CD4-positive, alpha-beta T cell (primary cell): ENCODE measurements at regions not wholly inside any gene's neighbourhood (a gene's known extent, or its start where the extent isn't known, plus 50 kb on each side); places are given as distances from the start of the nearest gene placed in this dataset.

ENCODE experiments used
- ATAC-seq: fragments of 200-7000 bp; cut with Tn5 transposase; one replicate; pipeline ENCODE4 v1.10.0; 2022; ENCODE audit warnings: mild to moderate bottlenecking; ENCODE audit not compliant: poor library complexity
- CTCF ChIA-PET: fragments of 350-600 bp; sonication (Branson Sonifier 250); formaldehyde crosslinking; loops from one replicate; lab custom pipeline; 2021; ENCODE audit warnings: antibody characterized with exemption, inconsistent platforms; lab: Charles Lee
- POLR2A ChIA-PET: fragments of 350-600 bp; sonication (Branson Sonifier 250); formaldehyde crosslinking; loops from one replicate; lab custom pipeline; 2021; ENCODE audit warnings: antibody characterized with exemption, inconsistent platforms; lab: Charles Lee
- DNase-seq, 14 experiments: peaks; one replicate each; pipeline ENCODE4 v3.0.0-alpha.2; 2013 to 2020; ENCODE audit warnings: mixed read lengths in 2 of 14
- H3K27ac ChIP-seq, 2 donors: one replicate each; pipeline versions ENCODE4 v1.5.1 to v1.7.0; 2013; ENCODE audit warnings: low read length in 2 of 2, low read depth in 1 of 2, mild to moderate bottlenecking in 1 of 2
- H3K27me3 ChIP-seq, 2 experiments: 1 replicate in 1 of 2; 2 replicates in 1 of 2; pipeline versions ENCODE4 v1.6.1 to v1.7.0; 2013; ENCODE audit warnings: low read length in 2 of 2, control low read depth in 1 of 2, mild to moderate bottlenecking in 1 of 2, moderate library complexity in 1 of 2; ENCODE audit not compliant: insufficient read depth in 2 of 2, control insufficient read depth in 1 of 2
- H3K36me3 ChIP-seq: one replicate; pipeline ENCODE4 v1.6.1; 2013; ENCODE audit warnings: low read length, control low read depth; ENCODE audit not compliant: insufficient read depth
- H3K4me1 ChIP-seq: one replicate; pipeline ENCODE4 v1.6.1; 2013; ENCODE audit warnings: low read length, control low read depth; ENCODE audit not compliant: insufficient read depth
- H3K4me3 ChIP-seq: one replicate; pipeline ENCODE4 v1.5.1; 2013; ENCODE audit warnings: mild to moderate bottlenecking, low read length, moderate library complexity
- H3K9me3 ChIP-seq, 2 experiments: 1 replicate in 1 of 2; 2 replicates in 1 of 2; pipeline versions ENCODE4 v1.6.1 to v1.7.0; 2013; ENCODE audit warnings: low read length in 2 of 2, mild to moderate bottlenecking in 2 of 2, control low read depth in 1 of 2, moderate library complexity in 1 of 2; ENCODE audit not compliant: control insufficient read depth in 1 of 2, insufficient read depth in 1 of 2
- H3K27ac Mint-ChIP-seq: one replicate; pipeline ENCODE4 v1.8.0; 2020; ENCODE audit warnings: mixed read lengths
- H3K27me3 Mint-ChIP-seq: one replicate; pipeline ENCODE4 v1.8.0; 2021; ENCODE audit warnings: mixed read lengths
- H3K36me3 Mint-ChIP-seq: one replicate; pipeline ENCODE4 v1.8.0; 2021; ENCODE audit warnings: low read depth, mixed read lengths
- H3K4me1 Mint-ChIP-seq: one replicate; pipeline ENCODE4 v1.8.0; 2021; ENCODE audit warnings: low read depth, mixed read lengths
- H3K4me3 Mint-ChIP-seq: one replicate; pipeline ENCODE4 v1.8.0; 2020; ENCODE audit warnings: mild to moderate bottlenecking, mixed read lengths
- H3K9me3 Mint-ChIP-seq: one replicate; pipeline ENCODE4 v1.8.0; 2020; ENCODE audit warnings: mixed read lengths
- CTCF ChIP-seq: fragments of 200-600 bp; IDR thresholded peaks from one replicate; pipeline ENCODE4 v1.8.0; 2022; ENCODE audit warnings: antibody characterized with exemption, mild to moderate bottlenecking
- intact Hi-C, 2 experiments: fragments of 100-400 bp; cut with DNase I in 1 of 2; cut with micrococcal nuclease in 1 of 2; formaldehyde crosslinking; loops; one replicate each; pipeline versions ENCODE4 v1.15.1 to v1.9.0; 2023 to 2025; cut with DNase I, micrococcal nuclease

GRCh38 chr4:125714845-125715244, 400.1 kb downstream of the FAT4 start:
- no peak overlapping the region for H3K4me3 ChIP-seq
- ChIA-PET CTCF (no interaction called here), POLR2A (no interaction called here)
- no peaks in the 10 kb centered on the region for H3K27me3 Mint-ChIP-seq
- ATAC-seq (no peak), DNase-seq (no peak)
- no peaks in the 10 kb centered on the region for H3K4me1 ChIP-seq
- H3K9me3 ChIP-seq, result peaks cover 0 to 3% of the 10 kb centered on the region in 2 experiments
- peaks cover 4% of the 10 kb centered on the region for H3K9me3 Mint-ChIP-seq
- H3K27me3 ChIP-seq, result no peaks in the 10 kb centered on the region
- no peak overlapping the region for H3K27ac Mint-ChIP-seq
- no peaks in the 10 kb centered on the region for H3K36me3 ChIP-seq
- H3K4me3 Mint-ChIP-seq, result no peak overlapping the region
- H3K4me1 Mint-ChIP-seq, result no peaks in the 10 kb centered on the region
- TF ChIP-seq CTCF, result no peak
- intact Hi-C loops, result no loop called here
- no peaks in the 10 kb centered on the region for H3K36me3 Mint-ChIP-seq
- no peak overlapping the region for H3K27ac ChIP-seq

- Histone ChIP-seq H3K4me3 (no peak overlapping the region), H3K9me3 (peaks cover 0 to 10% of the 10 kb centered on the region in 2 experiments), H3K27ac (no peak overlapping the region), H3K27me3 (no peaks in the 10 kb centered on the region), H3K4me1 (no peaks in the 10 kb centered on the region), H3K36me3 (no peaks in the 10 kb centered on the region)
- no peak overlapping the region for H3K27ac Mint-ChIP-seq
- intact Hi-C loops, result no loop called here
- no peaks in the 10 kb centered on the region for H3K36me3 Mint-ChIP-seq
- H3K4me1 Mint-ChIP-seq, result no peaks in the 10 kb centered on the region
- TF ChIP-seq CTCF, result no peak
- H3K9me3 Mint-ChIP-seq, result peaks cover 3% of the 10 kb centered on the region
- ATAC-seq, result no peak
- H3K4me3 Mint-ChIP-seq, result no peak overlapping the region
- DNase-seq, result no peak
- no peaks in the 10 kb centered on the region for H3K27me3 Mint-ChIP-seq
- POLR2A ChIA-PET, result no interaction called here
- CTCF ChIA-PET, result no interaction called here
Measured at GRCh38 chr4:125719987-125720386, 405.2 kb downstream of the FAT4 start.

DNA sequence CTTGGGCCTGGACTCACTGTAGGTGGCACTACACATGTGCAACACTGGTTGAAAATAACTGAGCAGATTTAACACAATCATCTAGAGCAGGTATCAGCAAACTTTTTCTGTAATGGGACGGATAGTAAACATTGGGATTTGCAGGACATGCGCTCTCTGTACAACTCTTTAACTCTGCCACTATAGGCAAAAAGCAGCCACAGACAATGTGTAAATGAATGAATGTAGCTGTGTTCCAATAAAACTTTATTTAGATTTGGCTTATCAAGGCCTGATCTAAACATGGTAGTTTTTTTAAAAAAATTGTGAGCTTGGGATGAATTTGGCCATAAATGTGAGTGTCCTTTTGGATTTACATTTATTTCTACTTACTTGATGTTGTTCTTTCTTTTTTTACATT, 407.3 kb downstream of the FAT4 start:
- TF ChIP-seq CTCF, result no peak
- ATAC-seq, result no peak
- H3K9me3 ChIP-seq, result peaks cover 0 to 6% of the 10 kb centered on the region in 2 experiments
- H3K27ac Mint-ChIP-seq, result no peak overlapping the region
- H3K36me3 ChIP-seq, result no peaks in the 10 kb centered on the region
- no peaks in the 10 kb centered on the region for H3K27me3 Mint-ChIP-seq
- ChIA-PET POLR2A (no interaction called here), CTCF (no interaction called here)
- H3K36me3 Mint-ChIP-seq, result no peaks in the 10 kb centered on the region
- DNase-seq, result no peak
- no peaks in the 10 kb centered on the region for H3K4me1 Mint-ChIP-seq
- intact Hi-C loops, result no loop called here
- H3K9me3 Mint-ChIP-seq, result peaks cover 3% of the 10 kb centered on the region
- no peaks in the 10 kb centered on the region for H3K27me3 ChIP-seq
- H3K4me3 ChIP-seq, result no peak overlapping the region
- H3K4me1 ChIP-seq, result no peaks in the 10 kb centered on the region
- no peak overlapping the region for H3K27ac ChIP-seq
- H3K4me3 Mint-ChIP-seq, result no peak overlapping the region
